ENCODE measurements at regions not wholly inside any gene's neighbourhood (a gene's known extent, or its start where the extent isn't known, plus 50 kb on each side); places are given as distances from the start of the nearest gene placed in this dataset.

GRCh38 chr10:108894402-108895301 is 1028.7 kb downstream of the XPNPEP1 start:
- no peak overlapping the region for H3K4me3 ChIP-seq (ENCODE audit: low read length)
- H3K27ac ChIP-seq (ENCODE audit: low read length) = no peak overlapping the region
- no peak for TF ChIP-seq POLR2AphosphoS5 (IDR thresholded peaks at IDR 0.05)
- no peak for TF ChIP-seq MXI1 (conservative IDR thresholded peaks at IDR 0.05; ENCODE audit: poor library complexity, severe bottlenecking)
- no peak for TF ChIP-seq RAD21 (conservative IDR thresholded peaks at IDR 0.05)
- no peak for TF ChIP-seq EP300 (conservative IDR thresholded peaks at IDR 0.05; ENCODE audit: poor library complexity, severe bottlenecking)
- no peak for TF ChIP-seq SMC3 (conservative IDR thresholded peaks at IDR 0.05; ENCODE audit: poor library complexity)
- no peak for TF ChIP-seq CTCF (IDR thresholded peaks at IDR 0.05; ENCODE audit: poor library complexity, severe bottlenecking)
- TF ChIP-seq REST (IDR thresholded peaks at IDR 0.05; ENCODE audit: borderline replicate concordance) = no peak
- TF ChIP-seq EZH2 (IDR thresholded peaks at IDR 0.05; ENCODE audit: borderline replicate concordance, insufficient read depth, low read length, poor library complexity, severe bottlenecking) = no peak
- TF ChIP-seq TAF1 (IDR thresholded peaks at IDR 0.05; ENCODE audit: low read depth) = no peak
- H3K9ac ChIP-seq (ENCODE audit: low read length) = no peak overlapping the region
- H4K20me1 ChIP-seq (ENCODE audit: insufficient read depth) = no peaks in the 10 kb centered on the region
- no peak overlapping the region for H2AFZ ChIP-seq (ENCODE audit: low read depth, low read length)
- H3K79me2 ChIP-seq (replicated peaks; ENCODE audit: insufficient read depth, low read length) = no peaks in the 10 kb centered on the region
- no peaks in the 10 kb centered on the region for H3K9me2 ChIP-seq (ENCODE audit: insufficient read depth, low read length)
- no peaks in the 10 kb centered on the region for H3F3A ChIP-seq (ENCODE audit: insufficient read depth, low read length, poor library complexity, severe bottlenecking)
- H3K9me3 ChIP-seq (ENCODE audit: low read length) = no peaks in the 10 kb centered on the region
- H3K4me2 ChIP-seq (ENCODE audit: low read length) = no peak overlapping the region
- no peaks in the 10 kb centered on the region for H3K36me3 ChIP-seq (ENCODE audit: insufficient read depth, low read length)
- no peaks in the 10 kb centered on the region for H3K27me3 ChIP-seq (ENCODE audit: insufficient read depth, low read depth, low read length)

- H3F3A ChIP-seq (ENCODE audit: insufficient read depth, low read length, poor library complexity, severe bottlenecking) = no peaks in the 10 kb centered on the region
- H3K27me3 ChIP-seq (ENCODE audit: insufficient read depth, low read depth, low read length) = no peaks in the 10 kb centered on the region
- no peaks in the 10 kb centered on the region for H3K9me3 ChIP-seq (ENCODE audit: low read length)
- H2AFZ ChIP-seq (ENCODE audit: low read depth, low read length) = no peak overlapping the region
- H3K36me3 ChIP-seq (ENCODE audit: insufficient read depth, low read length) = no peaks in the 10 kb centered on the region
- no peaks in the 10 kb centered on the region for H3K9me2 ChIP-seq (ENCODE audit: insufficient read depth, low read length)
- TF ChIP-seq EP300 (conservative IDR thresholded peaks at IDR 0.05; ENCODE audit: poor library complexity, severe bottlenecking) = no peak
- no peak for TF ChIP-seq MXI1 (conservative IDR thresholded peaks at IDR 0.05; ENCODE audit: poor library complexity, severe bottlenecking)
- no peak for TF ChIP-seq SMC3 (conservative IDR thresholded peaks at IDR 0.05; ENCODE audit: poor library complexity)
- no peak for TF ChIP-seq POLR2AphosphoS5 (IDR thresholded peaks at IDR 0.05)
- no peak for TF ChIP-seq TAF1 (IDR thresholded peaks at IDR 0.05; ENCODE audit: low read depth)
- no peak for TF ChIP-seq EZH2 (IDR thresholded peaks at IDR 0.05; ENCODE audit: borderline replicate concordance, insufficient read depth, low read length, poor library complexity, severe bottlenecking)
- TF ChIP-seq RAD21 (conservative IDR thresholded peaks at IDR 0.05) = no peak
- TF ChIP-seq REST (IDR thresholded peaks at IDR 0.05; ENCODE audit: borderline replicate concordance) = no peak
- TF ChIP-seq CTCF (IDR thresholded peaks at IDR 0.05; ENCODE audit: poor library complexity, severe bottlenecking) = no peak
- no peak overlapping the region for H3K4me3 ChIP-seq (ENCODE audit: low read length)
- no peaks in the 10 kb centered on the region for H3K79me2 ChIP-seq (replicated peaks; ENCODE audit: insufficient read depth, low read length)
- no peak overlapping the region for H3K4me2 ChIP-seq (ENCODE audit: low read length)
- no peak overlapping the region for H3K9ac ChIP-seq (ENCODE audit: low read length)
- no peaks in the 10 kb centered on the region for H4K20me1 ChIP-seq (ENCODE audit: insufficient read depth)
- no peak overlapping the region for H3K27ac ChIP-seq (ENCODE audit: low read length)
Measured at GRCh38 chr10:108877095-108877561, 1046.2 kb downstream of the XPNPEP1 start.
